Adrenal gland (tissue), 5 donors: ENCODE measurements at regions not wholly inside any gene's neighbourhood (a gene's known extent, or its start where the extent isn't known, plus 50 kb on each side); places are given as distances from the start of the nearest gene placed in this dataset.

Experiments
- POLR2A ChIP-seq, 2 donors: fragments of 450-650 bp; IDR thresholded peaks; one replicate each; pipeline ENCODE4 v1.6.1; 2017; ENCODE audit warnings: antibody characterized with exemption in 2 of 2, mild to moderate bottlenecking in 2 of 2, moderate library complexity in 1 of 2
- TF ChIP-seq, protein P1 (sequence below), 6 experiments: fragments of 450-650 bp in 4 of 6; fragments of 200-600 bp in 2 of 6; sonication (generic) in 1 of 6; IDR thresholded peaks; 1 replicate in 5 of 6; 2 replicates in 1 of 6; pipeline versions ENCODE4 v1.5.1 to v1.8.0; 2016 to 2021; ENCODE audit warnings: antibody characterized with exemption in 6 of 6, mild to moderate bottlenecking in 2 of 6, moderate library complexity in 1 of 6
- donor health status: DM: no; HTN: no; CAD: no.

DNA sequence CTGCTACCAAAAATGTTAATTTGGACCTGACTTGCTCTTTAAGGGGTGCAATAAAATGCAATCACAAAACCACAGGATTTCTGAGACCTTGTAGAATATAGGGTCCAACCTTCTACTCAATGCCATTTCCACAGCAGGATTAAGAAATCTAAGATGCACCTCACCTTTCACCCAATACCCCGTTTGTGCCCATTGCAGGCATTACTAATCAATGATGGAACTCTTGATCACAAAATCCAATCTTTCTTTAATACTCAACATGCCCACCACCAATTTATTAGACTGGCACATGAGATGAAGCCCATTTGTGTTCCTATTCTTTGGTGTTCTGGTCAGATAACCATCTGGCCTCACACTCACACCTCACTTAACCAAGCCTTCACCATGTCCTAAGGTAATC lies 117.2 kb upstream of the IGSF21 start:
- TF ChIP-seq, protein P1, sequence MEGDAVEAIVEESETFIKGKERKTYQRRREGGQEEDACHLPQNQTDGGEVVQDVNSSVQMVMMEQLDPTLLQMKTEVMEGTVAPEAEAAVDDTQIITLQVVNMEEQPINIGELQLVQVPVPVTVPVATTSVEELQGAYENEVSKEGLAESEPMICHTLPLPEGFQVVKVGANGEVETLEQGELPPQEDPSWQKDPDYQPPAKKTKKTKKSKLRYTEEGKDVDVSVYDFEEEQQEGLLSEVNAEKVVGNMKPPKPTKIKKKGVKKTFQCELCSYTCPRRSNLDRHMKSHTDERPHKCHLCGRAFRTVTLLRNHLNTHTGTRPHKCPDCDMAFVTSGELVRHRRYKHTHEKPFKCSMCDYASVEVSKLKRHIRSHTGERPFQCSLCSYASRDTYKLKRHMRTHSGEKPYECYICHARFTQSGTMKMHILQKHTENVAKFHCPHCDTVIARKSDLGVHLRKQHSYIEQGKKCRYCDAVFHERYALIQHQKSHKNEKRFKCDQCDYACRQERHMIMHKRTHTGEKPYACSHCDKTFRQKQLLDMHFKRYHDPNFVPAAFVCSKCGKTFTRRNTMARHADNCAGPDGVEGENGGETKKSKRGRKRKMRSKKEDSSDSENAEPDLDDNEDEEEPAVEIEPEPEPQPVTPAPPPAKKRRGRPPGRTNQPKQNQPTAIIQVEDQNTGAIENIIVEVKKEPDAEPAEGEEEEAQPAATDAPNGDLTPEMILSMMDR (IDR thresholded peaks at IDR 0.05) = no peak
- no peak for TF ChIP-seq POLR2A (IDR thresholded peaks at IDR 0.05)
